PC-3 (cell line): ENCODE measurements at regions not wholly inside any gene's neighbourhood (a gene's known extent, or its start where the extent isn't known, plus 50 kb on each side); places are given as distances from the start of the nearest gene placed in this dataset.

Source experiments
- ATAC-seq: fragments of 200-7000 bp; cut with Tn5 transposase; 2 replicates; pipeline ENCODE4 v1.9.1; 2020; ENCODE audit warnings: mild to moderate bottlenecking, moderate library complexity
- BruUV-seq: library from RNA; stranded (reverse); fragments of 400-500 nt; replicated peaks from 2 replicates; lab custom pipeline; 2021; lab: Mats Ljungman, UMichigan
- CTCF ChIA-PET: fragments of 300-600 bp; sonication (Branson Sonifier 250); formaldehyde crosslinking; loops from one replicate; lab custom pipeline; 2022; ENCODE audit warnings: antibody characterized with exemption; lab: Charles Lee
- POLR2A ChIA-PET: fragments of 300-600 bp; sonication (Branson Sonifier 250); formaldehyde crosslinking; loops from one replicate; lab custom pipeline; 2022; ENCODE audit warnings: antibody characterized with exemption; ENCODE audit not compliant: unreplicated experiment; lab: Charles Lee
- DNase-seq: peaks from one replicate; pipeline ENCODE4 v3.0.0-alpha.2; 2015
- H2AFZ ChIP-seq: fragments of 300-600 bp; sonication (generic); 2 replicates; pipeline ENCODE4 v1.6.0; 2016; ENCODE audit warnings: antibody characterized with exemption, low read length
- H3F3A ChIP-seq: fragments of 300-600 bp; sonication (generic); one replicate; pipeline ENCODE4 v1.6.0; 2017; ENCODE audit warnings: antibody characterized with exemption, low read length, control low read depth, mild to moderate bottlenecking; ENCODE audit not compliant: unreplicated experiment
- H3K27ac ChIP-seq: fragments of 300-600 bp; sonication (generic); 2 replicates; pipeline ENCODE4 v1.5.1; 2016; ENCODE audit warnings: mild to moderate bottlenecking, low read length
- H3K27me3 ChIP-seq: fragments of 300-600 bp; sonication (generic); 2 replicates; pipeline ENCODE4 v1.6.1; 2016; ENCODE audit warnings: low read length, mixed read lengths
- H3K36me3 ChIP-seq: fragments of 300-600 bp; sonication (generic); 2 replicates; pipeline ENCODE4 v1.6.1; 2016; ENCODE audit warnings: low read depth, mixed run types, low read length, mixed read lengths
- H3K4me1 ChIP-seq: fragments of 300-600 bp; sonication (generic); 2 replicates; pipeline ENCODE4 v1.5.1; 2016; ENCODE audit warnings: low read length; ENCODE audit not compliant: insufficient read depth
- H3K4me2 ChIP-seq: fragments of 300-600 bp; sonication (generic); 2 replicates; pipeline ENCODE4 v1.6.0; 2016; ENCODE audit warnings: low read length
- H3K4me3 ChIP-seq: fragments of 300-600 bp; sonication (generic); 2 replicates; pipeline ENCODE4 v1.5.1; 2016; ENCODE audit warnings: mild to moderate bottlenecking, low read length, mixed read lengths
- H3K79me2 ChIP-seq: fragments of 300-600 bp; sonication (generic); 2 replicates; pipeline ENCODE4 v1.6.1; 2017; ENCODE audit warnings: low read length, mixed read lengths
- H3K9ac ChIP-seq: fragments of 300-600 bp; sonication (generic); 2 replicates; pipeline ENCODE4 v1.6.0; 2016; ENCODE audit warnings: mild to moderate bottlenecking, low read length
- H3K9me2 ChIP-seq: fragments of 300-600 bp; sonication (generic); replicated peaks from 2 replicates; pipeline ENCODE4 v1.6.1; 2016; ENCODE audit warnings: mixed run types, low read length, mixed read lengths
- H3K9me3 ChIP-seq: fragments of 300-600 bp; sonication (generic); 2 replicates; pipeline ENCODE4 v1.6.1; 2016; ENCODE audit warnings: low read length, mixed read lengths
- H4K20me1 ChIP-seq: fragments of 300-600 bp; sonication (generic); 2 replicates; pipeline ENCODE4 v1.6.1; 2016; ENCODE audit warnings: low read length, mixed read lengths
- CTCF ChIP-seq: fragments of 300-600 bp; sonication (generic); conservative IDR thresholded peaks from 2 replicates; pipeline ENCODE4 v1.5.1; 2017; ENCODE audit warnings: antibody characterized with exemption, low read depth, mild to moderate bottlenecking, low read length
- EZH2 ChIP-seq: fragments of 300-600 bp; sonication (generic); IDR thresholded peaks from one replicate; pipeline ENCODE4 v1.6.1; 2017; ENCODE audit warnings: antibody characterized with exemption, mild to moderate bottlenecking, low read length; ENCODE audit not compliant: unreplicated experiment
- EZH2phosphoT487 ChIP-seq: fragments of 300-600 bp; sonication (generic); IDR thresholded peaks from 2 replicates; pipeline ENCODE4 v1.6.1; 2018; ENCODE audit warnings: mild to moderate bottlenecking, antibody characterized with exemption, low read length, borderline replicate concordance
- intact Hi-C: fragments of 100-400 bp; cut with micrococcal nuclease; formaldehyde crosslinking; loops from 2 replicates; pipeline ENCODE4 v1.9.0; 2023

GRCh38 chr9:118883411-118883810 lies 485.8 kb downstream of the BRINP1 start:
- no peak overlapping the region for H3K4me3 ChIP-seq
- ATAC-seq = no peak
- no peak overlapping the region for H3K9ac ChIP-seq
- POLR2A ChIA-PET = no interaction called here
- no peaks in the 10 kb centered on the region for H3K9me3 ChIP-seq
- H3K4me2 ChIP-seq = no peak overlapping the region
- H3K9me2 ChIP-seq = no peaks in the 10 kb centered on the region
- no peaks in the 10 kb centered on the region for H3K4me1 ChIP-seq
- H3K36me3 ChIP-seq = no peaks in the 10 kb centered on the region
- CTCF ChIA-PET = no interaction called here
- H3K27me3 ChIP-seq = no peaks in the 10 kb centered on the region
- no peaks in the 10 kb centered on the region for H3F3A ChIP-seq
- H3K79me2 ChIP-seq = no peaks in the 10 kb centered on the region
- intact Hi-C loops = no loop called here
- H2AFZ ChIP-seq = no peak overlapping the region
- DNase-seq = no peak
- no peaks in the 10 kb centered on the region for H4K20me1 ChIP-seq
- TF ChIP-seq CTCF (no peak), EZH2phosphoT487 (no peak), EZH2 (no peak)
- BruUV-seq = no TSS peak
- H3K27ac ChIP-seq = no peak overlapping the region

GRCh38 chr9:118891213-118891612 lies 478.0 kb downstream of the BRINP1 start:
- H2AFZ ChIP-seq = no peak overlapping the region
- ChIA-PET CTCF (no interaction called here), POLR2A (no interaction called here)
- no peaks in the 10 kb centered on the region for H3K4me1 ChIP-seq
- TF ChIP-seq CTCF = no peak
- no peak for TF ChIP-seq EZH2
- no peak for TF ChIP-seq EZH2phosphoT487
- no peaks in the 10 kb centered on the region for H3K27me3 ChIP-seq
- H3K9me3 ChIP-seq = no peaks in the 10 kb centered on the region
- no peak overlapping the region for H3K4me3 ChIP-seq
- no peak overlapping the region for H3K27ac ChIP-seq
- DNase-seq (no peak), ATAC-seq (no peak)
- no peaks in the 10 kb centered on the region for H3F3A ChIP-seq
- no TSS peak for BruUV-seq
- intact Hi-C loops = no loop called here
- no peaks in the 10 kb centered on the region for H3K9me2 ChIP-seq
- no peaks in the 10 kb centered on the region for H4K20me1 ChIP-seq
- H3K79me2 ChIP-seq = no peaks in the 10 kb centered on the region
- no peaks in the 10 kb centered on the region for H3K36me3 ChIP-seq
- no peak overlapping the region for H3K9ac ChIP-seq
- no peak overlapping the region for H3K4me2 ChIP-seq

GRCh38 chr9:118896324-118897000 lies 472.8 kb downstream of the BRINP1 start:
- no peak for TF ChIP-seq CTCF
- TF ChIP-seq EZH2phosphoT487 = no peak
- TF ChIP-seq EZH2 = no peak

More at GRCh38 chr9:118896324-118897000, 472.8 kb downstream of the BRINP1 start:
- ATAC-seq = no peak
- no peak overlapping the region for H3K27ac ChIP-seq
- no TSS peak for BruUV-seq
- CTCF ChIA-PET = no interaction called here
- no peaks in the 10 kb centered on the region for H3K9me2 ChIP-seq
- no peak overlapping the region for H3K4me3 ChIP-seq
- H3K36me3 ChIP-seq = no peaks in the 10 kb centered on the region
- no peak for DNase-seq
- no peak overlapping the region for H2AFZ ChIP-seq
- intact Hi-C loops = no loop called here
- no peak overlapping the region for H3K4me2 ChIP-seq
- no peak overlapping the region for H3K9ac ChIP-seq
- no peaks in the 10 kb centered on the region for H3F3A ChIP-seq
- POLR2A ChIA-PET = no interaction called here
- H3K79me2 ChIP-seq = no peaks in the 10 kb centered on the region
- no peaks in the 10 kb centered on the region for H4K20me1 ChIP-seq
- H3K4me1 ChIP-seq = no peaks in the 10 kb centered on the region
- no peaks in the 10 kb centered on the region for H3K9me3 ChIP-seq
- no peaks in the 10 kb centered on the region for H3K27me3 ChIP-seq
